ENCODE measurements at regions not wholly inside any gene's neighbourhood (a gene's known extent, or its start where the extent isn't known, plus 50 kb on each side); places are given as distances from the start of the nearest gene placed in this dataset.

GRCh38 chr2:133720429-133720828 lies 152.2 kb upstream of the NCKAP5 start:
- no peak for TF ChIP-seq CTCF (IDR thresholded peaks at IDR 0.05; ENCODE audit: insufficient read depth, low read length, poor library complexity, severe bottlenecking)
- no peak overlapping the region for H3K4me3 ChIP-seq (replicated peaks; ENCODE audit: low read depth, low read length)
- peaks cover 2% of the 10 kb centered on the region; the same call in 1 of the 2 replicates for H3K27me3 ChIP-seq (replicated peaks; ENCODE audit: control insufficient read depth, insufficient read depth, low read length)
- DNase-seq (ENCODE audit: extremely low read depth, insufficient read length) = no peak
- no peaks in the 10 kb centered on the region for H3K36me3 ChIP-seq (ENCODE audit: control insufficient read depth, insufficient read depth, low read length)

DNA sequence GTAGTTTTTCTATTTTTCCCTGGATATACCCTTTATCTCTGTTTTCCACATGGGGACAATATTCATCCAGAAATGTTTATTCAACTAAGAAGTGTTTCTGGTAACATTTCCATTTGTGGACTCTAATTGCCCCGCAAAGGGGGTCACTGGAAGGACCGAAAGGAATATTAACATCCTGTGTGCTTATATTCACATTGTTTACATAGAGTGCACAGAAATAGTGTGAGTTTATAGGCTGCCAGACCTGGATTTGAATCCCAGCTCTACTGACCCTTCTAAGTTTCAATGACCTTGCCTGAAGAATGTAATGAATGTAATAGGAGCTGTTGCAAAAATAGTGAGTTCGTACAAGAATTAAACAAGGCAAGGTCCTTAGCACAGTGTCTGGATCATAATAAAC lies 152.9 kb upstream of the NCKAP5 start:
- H3K36me3 ChIP-seq (ENCODE audit: control insufficient read depth, insufficient read depth, low read length) = no peaks in the 10 kb centered on the region
- no peak overlapping the region for H3K4me3 ChIP-seq (replicated peaks; ENCODE audit: low read depth, low read length)
- no peak for TF ChIP-seq CTCF (IDR thresholded peaks at IDR 0.05; ENCODE audit: insufficient read depth, low read length, poor library complexity, severe bottlenecking)

DNA sequence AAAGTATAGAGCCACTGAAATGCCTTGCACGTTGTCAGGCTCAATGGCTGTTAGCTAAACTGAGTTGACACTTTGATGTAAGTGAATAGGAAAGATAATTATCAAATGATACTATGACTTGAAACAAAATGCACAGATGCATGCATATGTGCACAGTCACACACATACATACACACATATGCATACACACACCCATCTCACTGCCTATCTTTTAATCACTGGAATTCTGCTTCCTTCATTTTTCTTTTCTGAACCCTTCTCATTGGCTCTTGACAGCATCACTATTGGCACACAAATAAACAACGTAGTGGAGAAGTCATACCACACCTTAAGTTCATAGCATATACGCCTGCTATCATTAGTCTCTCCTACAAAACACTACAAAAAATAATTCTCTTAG lies 154.9 kb upstream of the NCKAP5 start:
- Histone ChIP-seq H3K4me3 (replicated peaks; ENCODE audit: low read depth, low read length) (no peak overlapping the region), H3K27me3 (replicated peaks; ENCODE audit: control insufficient read depth, insufficient read depth, low read length) (no peaks in the 10 kb centered on the region), H3K36me3 (ENCODE audit: control insufficient read depth, insufficient read depth, low read length) (no peaks in the 10 kb centered on the region)
- no peak for TF ChIP-seq CTCF (IDR thresholded peaks at IDR 0.05; ENCODE audit: insufficient read depth, low read length, poor library complexity, severe bottlenecking)
- DNase-seq (ENCODE audit: extremely low read depth, insufficient read length) = no peak

More for the DNA sequence above, 152.9 kb upstream of the NCKAP5 start:
- DNase-seq (ENCODE audit: extremely low read depth, insufficient read length) = no peak
- peaks cover 2% of the 10 kb centered on the region; the same call in 1 of the 2 replicates for H3K27me3 ChIP-seq (replicated peaks; ENCODE audit: control insufficient read depth, insufficient read depth, low read length)

DNA sequence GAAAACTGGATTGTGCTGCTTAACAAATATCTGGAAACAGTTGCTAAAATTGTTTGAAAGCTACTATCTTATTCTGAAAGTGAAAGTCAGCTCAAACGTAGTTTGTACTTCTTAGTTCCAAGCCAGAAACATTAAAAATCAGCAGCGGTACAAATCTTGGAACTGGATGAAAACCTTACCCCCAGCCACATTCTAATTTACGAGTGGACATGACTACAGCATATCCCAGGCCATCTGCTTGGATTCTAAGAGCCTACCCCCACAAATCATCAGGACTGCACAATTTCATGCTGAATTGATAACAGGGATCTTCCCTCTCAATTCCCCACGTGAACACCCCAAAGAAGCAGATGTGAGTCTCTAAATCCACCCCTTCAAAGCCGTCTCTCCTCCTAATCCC lies 158.7 kb upstream of the NCKAP5 start:
- no peak for TF ChIP-seq CTCF (IDR thresholded peaks at IDR 0.05; ENCODE audit: insufficient read depth, low read length, poor library complexity, severe bottlenecking)

GRCh38 chr2:133732059-133732458 lies 163.8 kb upstream of the NCKAP5 start:
- DNase-seq (ENCODE audit: extremely low read depth, insufficient read length) = no peak
- no peak for TF ChIP-seq CTCF (IDR thresholded peaks at IDR 0.05; ENCODE audit: insufficient read depth, low read length, poor library complexity, severe bottlenecking)
- no peak overlapping the region for H3K4me3 ChIP-seq (replicated peaks; ENCODE audit: low read depth, low read length)
- H3K27me3 ChIP-seq (replicated peaks; ENCODE audit: control insufficient read depth, insufficient read depth, low read length) = no peaks in the 10 kb centered on the region
- no peaks in the 10 kb centered on the region for H3K36me3 ChIP-seq (ENCODE audit: control insufficient read depth, insufficient read depth, low read length)

More for the DNA sequence above, 158.7 kb upstream of the NCKAP5 start:
- DNase-seq (ENCODE audit: extremely low read depth, insufficient read length) = no peak
- Histone ChIP-seq H3K36me3 (ENCODE audit: control insufficient read depth, insufficient read depth, low read length) (no peaks in the 10 kb centered on the region), H3K27me3 (replicated peaks; ENCODE audit: control insufficient read depth, insufficient read depth, low read length) (no peaks in the 10 kb centered on the region), H3K4me3 (replicated peaks; ENCODE audit: low read depth, low read length) (peak overlapping the region; percentile 26; the same call in 1 of the 2 replicates)
